ENCODE measurements at regions not wholly inside any gene's neighbourhood (a gene's known extent, or its start where the extent isn't known, plus 50 kb on each side); places are given as distances from the start of the nearest gene placed in this dataset.

GRCh38 chr4:107470173-107470572 lies 249.9 kb downstream of the PAPSS1 start:
- Histone ChIP-seq H3K9me3 (ENCODE audit: control insufficient read depth, insufficient read depth, low read depth, low read length) (no peaks in the 10 kb centered on the region), H3K27ac (ENCODE audit: insufficient read depth, low read length) (no peak overlapping the region), H3K27me3 (ENCODE audit: control insufficient read depth, insufficient read depth, low read length) (no peaks in the 10 kb centered on the region), H2AFZ (ENCODE audit: low read length) (no peak overlapping the region), H3K36me3 (ENCODE audit: control insufficient read depth, insufficient read depth, low read length) (no peaks in the 10 kb centered on the region), H3K9ac (ENCODE audit: insufficient read depth, low read length) (no peak overlapping the region), H3K4me2 (ENCODE audit: extremely low read depth, insufficient read depth, low read length) (no peak overlapping the region), H3K4me3 (replicated peaks in 1 of 4; ENCODE audit: control extremely low read depth in 1 of 4, insufficient read depth in 1 of 4, low read depth in 3 of 4, low read length in 4 of 4) (no peak overlapping the region), H3K4me1 (ENCODE audit: control insufficient read depth, extremely low read depth, insufficient read depth, low read length) (no peaks in the 10 kb centered on the region), H3K79me2 (ENCODE audit: control insufficient read depth, insufficient read depth, low read length) (no peaks in the 10 kb centered on the region), H4K20me1 (ENCODE audit: control insufficient read depth, extremely low read depth, insufficient read depth, low read length) (no peaks in the 10 kb centered on the region)
- TF ChIP-seq CTCF (conservative IDR thresholded peaks at IDR 0.05 in 1 of 2, IDR thresholded peaks at IDR 0.05 in 1 of 2; ENCODE audit: low read depth in 1 of 2, low read length in 2 of 2) (no peak), EZH2 (IDR thresholded peaks at IDR 0.05; ENCODE audit: low read length, missing control alignments) (no peak)
- no peak for DNase-seq (ENCODE audit: low read depth in 2 of 2)

GRCh38 chr4:107468812-107469211 lies 251.2 kb downstream of the PAPSS1 start:
- H3K9me3 ChIP-seq (ENCODE audit: control insufficient read depth, insufficient read depth, low read depth, low read length), result no peaks in the 10 kb centered on the region
- no peaks in the 10 kb centered on the region for H3K27me3 ChIP-seq (ENCODE audit: control insufficient read depth, insufficient read depth, low read length)
- H3K27ac ChIP-seq (ENCODE audit: insufficient read depth, low read length), result no peak overlapping the region
- no peak for DNase-seq (ENCODE audit: low read depth in 2 of 2)
- no peak overlapping the region for H2AFZ ChIP-seq (ENCODE audit: low read length)
- no peaks in the 10 kb centered on the region for H3K4me1 ChIP-seq (ENCODE audit: control insufficient read depth, extremely low read depth, insufficient read depth, low read length)
- no peak overlapping the region for H3K4me3 ChIP-seq (replicated peaks in 1 of 4; ENCODE audit: control extremely low read depth in 1 of 4, insufficient read depth in 1 of 4, low read depth in 3 of 4, low read length in 4 of 4)
- H4K20me1 ChIP-seq (ENCODE audit: control insufficient read depth, extremely low read depth, insufficient read depth, low read length), result no peaks in the 10 kb centered on the region
- no peaks in the 10 kb centered on the region for H3K79me2 ChIP-seq (ENCODE audit: control insufficient read depth, insufficient read depth, low read length)
- TF ChIP-seq CTCF (conservative IDR thresholded peaks at IDR 0.05 in 1 of 2, IDR thresholded peaks at IDR 0.05 in 1 of 2; ENCODE audit: low read depth in 1 of 2, low read length in 2 of 2), result no peak
- no peak for TF ChIP-seq EZH2 (IDR thresholded peaks at IDR 0.05; ENCODE audit: low read length, missing control alignments)
- H3K9ac ChIP-seq (ENCODE audit: insufficient read depth, low read length), result no peak overlapping the region
- H3K36me3 ChIP-seq (ENCODE audit: control insufficient read depth, insufficient read depth, low read length), result no peaks in the 10 kb centered on the region
- H3K4me2 ChIP-seq (ENCODE audit: extremely low read depth, insufficient read depth, low read length), result no peak overlapping the region

- H3K79me2 ChIP-seq (ENCODE audit: control insufficient read depth, insufficient read depth, low read length), result no peaks in the 10 kb centered on the region
- TF ChIP-seq CTCF (conservative IDR thresholded peaks at IDR 0.05 in 1 of 2, IDR thresholded peaks at IDR 0.05 in 1 of 2; ENCODE audit: low read depth in 1 of 2, low read length in 2 of 2), result no peak
- TF ChIP-seq EZH2 (IDR thresholded peaks at IDR 0.05; ENCODE audit: low read length, missing control alignments), result no peak
- H3K36me3 ChIP-seq (ENCODE audit: control insufficient read depth, insufficient read depth, low read length), result no peaks in the 10 kb centered on the region
- H4K20me1 ChIP-seq (ENCODE audit: control insufficient read depth, extremely low read depth, insufficient read depth, low read length), result no peaks in the 10 kb centered on the region
- H2AFZ ChIP-seq (ENCODE audit: low read length), result no peak overlapping the region
- no peak overlapping the region for H3K4me2 ChIP-seq (ENCODE audit: extremely low read depth, insufficient read depth, low read length)
- H3K9ac ChIP-seq (ENCODE audit: insufficient read depth, low read length), result no peak overlapping the region
- H3K4me1 ChIP-seq (ENCODE audit: control insufficient read depth, extremely low read depth, insufficient read depth, low read length), result no peaks in the 10 kb centered on the region
- DNase-seq (ENCODE audit: low read depth in 2 of 2), result no peak
- no peaks in the 10 kb centered on the region for H3K9me3 ChIP-seq (ENCODE audit: control insufficient read depth, insufficient read depth, low read depth, low read length)
- no peak overlapping the region for H3K4me3 ChIP-seq (replicated peaks in 1 of 4; ENCODE audit: control extremely low read depth in 1 of 4, insufficient read depth in 1 of 4, low read depth in 3 of 4, low read length in 4 of 4)
- no peak overlapping the region for H3K27ac ChIP-seq (ENCODE audit: insufficient read depth, low read length)
- H3K27me3 ChIP-seq (ENCODE audit: control insufficient read depth, insufficient read depth, low read length), result no peaks in the 10 kb centered on the region
These were observed 251.9 kb downstream of the PAPSS1 start for GRCh38 chr4:107468156-107468555.
